ENCODE measurements at regions not wholly inside any gene's neighbourhood (a gene's known extent, or its start where the extent isn't known, plus 50 kb on each side); places are given as distances from the start of the nearest gene placed in this dataset.

GRCh38 chr4:26048378-26048882, 134.4 kb downstream of the SMIM20 start:
- 59 to 62% methylated on average over 12 of the region's 12 CpGs for WGBS, 2 donors
- peak in 1 of 2 donors; percentile 84 for ATAC-seq (ENCODE audit: low FRiP score in 2 of 2)

DNA sequence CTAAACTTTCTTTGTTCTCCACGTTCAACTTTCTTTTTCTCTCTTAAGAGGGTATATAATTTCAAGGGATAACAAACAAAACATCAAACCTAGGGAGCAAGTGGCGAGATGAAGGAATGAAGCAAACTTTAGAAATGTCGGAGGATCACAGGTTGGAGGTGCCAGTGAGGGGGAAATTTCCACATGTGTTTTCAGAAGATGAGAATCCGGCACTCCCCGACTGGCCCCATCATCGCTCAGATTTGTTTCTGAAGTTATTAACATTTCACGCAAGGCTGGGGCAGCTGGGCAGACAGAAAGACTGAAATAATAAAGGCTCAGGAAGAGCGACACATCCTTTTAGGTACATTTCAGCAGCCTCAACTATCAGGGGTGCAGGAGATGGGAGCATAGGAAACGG, 134.9 kb downstream of the SMIM20 start:
- peak in 1 of 2 donors; percentile 20 for ATAC-seq (ENCODE audit: low FRiP score in 2 of 2)
- Histone ChIP-seq H3K4me1 (peaks cover 0 to 4% (median 2%) of the 10 kb centered on the region in 4 donors), H3K27ac (peak overlapping the region in 3 of 4 donors; percentile 44 to 72 (median 56)), H3K36me3 (no peaks in the 10 kb centered on the region), H3K27me3 (no peaks in the 10 kb centered on the region), H3K9me3 (no peaks in the 10 kb centered on the region), H3K4me3 (no peak overlapping the region)
- 79 to 81% methylated on average over 9 of the region's 9 CpGs for WGBS, 2 donors
- no peak for DNase-seq
- TF ChIP-seq CTCF (IDR thresholded peaks at IDR 0.05): no peak
- no peak for TF ChIP-seq POLR2A (IDR thresholded peaks at IDR 0.05)
- TF ChIP-seq POLR2AphosphoS5 (IDR thresholded peaks at IDR 0.05): no peak
- no peak for TF ChIP-seq EP300 (IDR thresholded peaks at IDR 0.05)

More at GRCh38 chr4:26048378-26048882, 134.4 kb downstream of the SMIM20 start:
- Histone ChIP-seq H3K27me3 (no peaks in the 10 kb centered on the region), H3K9me3 (no peaks in the 10 kb centered on the region), H3K36me3 (no peaks in the 10 kb centered on the region), H3K4me1 (peaks cover 0 to 4% (median 2%) of the 10 kb centered on the region in 4 donors), H3K27ac (peak overlapping the region; percentile 50 to 72 (median 67)), H3K4me3 (no peak overlapping the region)
- no peak for DNase-seq
- TF ChIP-seq POLR2A (IDR thresholded peaks at IDR 0.05) (no peak), POLR2AphosphoS5 (IDR thresholded peaks at IDR 0.05) (peak in 1 of 2 donors; percentile 44), EP300 (IDR thresholded peaks at IDR 0.05) (no peak)

DNA sequence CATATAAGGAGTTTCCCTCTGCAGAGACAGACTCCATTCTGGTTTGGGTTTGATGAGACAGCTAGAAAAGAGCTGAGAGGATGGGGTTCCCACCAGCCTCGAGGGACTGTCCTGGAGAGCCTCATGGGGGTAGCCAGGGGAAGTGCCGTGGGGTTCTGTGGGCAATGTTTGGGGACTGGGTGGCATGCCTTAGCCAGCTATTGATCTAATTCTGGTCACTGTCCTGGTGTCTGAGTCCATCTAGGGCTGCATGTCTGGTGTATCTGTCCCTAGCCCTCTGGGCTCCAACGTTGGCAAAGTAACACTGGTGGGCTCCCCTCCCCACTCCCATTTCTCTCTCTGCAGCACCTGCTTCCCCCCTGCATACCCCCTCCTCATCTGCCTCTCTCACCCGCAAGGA, 135.4 kb downstream of the SMIM20 start:
- Histone ChIP-seq H3K4me3 (no peak overlapping the region), H3K27me3 (no peaks in the 10 kb centered on the region), H3K36me3 (no peaks in the 10 kb centered on the region), H3K27ac (peak overlapping the region; percentile 30 to 72 (median 50)), H3K4me1 (peaks cover 0 to 4% (median 2%) of the 10 kb centered on the region in 4 donors), H3K9me3 (no peaks in the 10 kb centered on the region)
- DNase-seq (no peak), ATAC-seq (ENCODE audit: low FRiP score in 2 of 2) (no peak)
- WGBS, 2 donors: 84 to 90% methylated on average over 4 of the region's 4 CpGs
- TF ChIP-seq POLR2A (IDR thresholded peaks at IDR 0.05): no peak
- no peak for TF ChIP-seq CTCF (IDR thresholded peaks at IDR 0.05)
- TF ChIP-seq POLR2AphosphoS5 (IDR thresholded peaks at IDR 0.05): no peak
- no peak for TF ChIP-seq EP300 (IDR thresholded peaks at IDR 0.05)

GRCh38 chr4:26050212-26050643, 136.2 kb downstream of the SMIM20 start:
- DNase-seq (peak in 1 of 2 donors; percentile 44), ATAC-seq (ENCODE audit: low FRiP score in 2 of 2) (peak; percentile 44 to 80)
- WGBS, 2 donors: 69 to 73% methylated on average over 8 of the region's 8 CpGs
- H3K4me3 ChIP-seq: no peak overlapping the region
- H3K9me3 ChIP-seq: no peaks in the 10 kb centered on the region
- TF ChIP-seq CTCF (IDR thresholded peaks at IDR 0.05) (no peak), POLR2AphosphoS5 (IDR thresholded peaks at IDR 0.05) (no peak), POLR2A (IDR thresholded peaks at IDR 0.05) (no peak), EP300 (IDR thresholded peaks at IDR 0.05) (no peak)
- no peaks in the 10 kb centered on the region for H3K27me3 ChIP-seq
- H3K27ac ChIP-seq: no peak overlapping the region
- no peaks in the 10 kb centered on the region for H3K36me3 ChIP-seq
- peaks cover 0 to 4% (median 2%) of the 10 kb centered on the region in 4 donors for H3K4me1 ChIP-seq

- Histone ChIP-seq H3K27ac (no peak overlapping the region), H3K4me3 (no peak overlapping the region), H3K27me3 (no peaks in the 10 kb centered on the region), H3K4me1 (peaks cover 0 to 4% (median 2%) of the 10 kb centered on the region in 4 donors), H3K36me3 (no peaks in the 10 kb centered on the region), H3K9me3 (no peaks in the 10 kb centered on the region)
- no peak for TF ChIP-seq POLR2AphosphoS5 (IDR thresholded peaks at IDR 0.05)
- no peak for TF ChIP-seq POLR2A (IDR thresholded peaks at IDR 0.05)
- no peak for TF ChIP-seq CTCF (IDR thresholded peaks at IDR 0.05)
- TF ChIP-seq EP300 (IDR thresholded peaks at IDR 0.05): no peak
- 85 to 91% methylated on average over 5 of the region's 5 CpGs for WGBS, 2 donors
- DNase-seq: no peak
- no peak for ATAC-seq (ENCODE audit: low FRiP score in 2 of 2)
Observed at GRCh38 chr4:26050671-26051070, 136.7 kb downstream of the SMIM20 start.
